ENCODE measurements at regions not wholly inside any gene's neighbourhood (a gene's known extent, or its start where the extent isn't known, plus 50 kb on each side); places are given as distances from the start of the nearest gene placed in this dataset.

DNA sequence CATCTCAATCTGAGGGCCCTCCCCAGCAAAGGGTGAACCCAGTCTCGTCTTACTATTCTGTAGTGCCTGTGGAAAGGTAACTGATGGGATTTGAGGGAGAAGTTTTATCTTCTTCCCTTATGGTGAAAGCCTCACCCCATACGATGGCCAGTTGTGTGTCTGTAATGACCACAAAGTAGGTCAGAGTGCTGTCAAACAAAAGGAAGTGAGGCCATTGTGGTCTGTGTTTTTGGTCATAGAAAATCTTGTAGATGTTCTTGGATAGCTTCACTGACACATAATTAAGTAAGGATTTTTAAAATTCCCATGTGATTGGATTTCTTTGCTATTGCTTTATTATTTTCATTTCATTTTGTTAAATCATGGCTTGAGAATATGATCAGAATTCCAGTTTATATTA lies 505.1 kb upstream of the KLF4 start:
- Mint-ChIP-seq H3K36me3 (ENCODE audit: insufficient read depth) (no peaks in the 10 kb centered on the region), H3K4me1 (no peaks in the 10 kb centered on the region), H3K27ac (ENCODE audit: low read depth) (no peak overlapping the region), H3K27me3 (no peaks in the 10 kb centered on the region), H3K9me3 (peaks cover 4% of the 10 kb centered on the region), H3K4me3 (no peak overlapping the region)
- ATAC-seq (replicated peaks; ENCODE audit: extremely low read depth, poor library complexity, severe bottlenecking): no peak
- DNase-seq (ENCODE audit: low spot score in 2 of 2): no peak

- ATAC-seq (replicated peaks; ENCODE audit: extremely low read depth, poor library complexity, severe bottlenecking): no peak
- Mint-ChIP-seq H3K36me3 (ENCODE audit: insufficient read depth) (peaks cover 3% of the 10 kb centered on the region), H3K4me1 (no peaks in the 10 kb centered on the region), H3K9me3 (peaks cover 4% of the 10 kb centered on the region), H3K27me3 (no peaks in the 10 kb centered on the region), H3K27ac (ENCODE audit: low read depth) (no peak overlapping the region), H3K4me3 (no peak overlapping the region)
- DNase-seq (ENCODE audit: low spot score in 2 of 2): no peak
Measured at GRCh38 chr9:107992271-107992670, 502.7 kb upstream of the KLF4 start.

DNA sequence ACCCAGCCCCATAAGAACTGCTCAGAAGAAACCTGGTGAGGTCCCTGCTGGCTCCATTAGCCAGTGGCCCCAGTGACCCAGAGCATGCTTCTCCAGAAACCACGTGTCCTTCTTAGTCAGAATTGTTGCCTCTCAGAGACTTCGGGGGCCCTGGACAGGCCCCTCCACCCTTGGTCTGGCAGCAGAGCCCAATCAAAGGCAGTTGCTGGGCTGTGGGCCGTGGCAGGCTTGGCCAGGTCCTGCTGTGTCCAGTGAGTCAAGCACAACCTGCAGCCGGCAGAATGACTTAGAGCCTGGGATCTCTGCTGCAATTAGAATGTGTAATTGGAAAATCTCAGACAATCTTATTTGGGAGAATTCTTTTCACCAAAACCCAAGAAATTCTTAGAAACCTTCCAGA lies 502.0 kb upstream of the KLF4 start:
- Mint-ChIP-seq H3K4me1 (no peaks in the 10 kb centered on the region), H3K9me3 (peaks cover 4% of the 10 kb centered on the region), H3K27ac (ENCODE audit: low read depth) (no peak overlapping the region), H3K36me3 (ENCODE audit: insufficient read depth) (peaks cover 3% of the 10 kb centered on the region), H3K4me3 (no peak overlapping the region), H3K27me3 (no peaks in the 10 kb centered on the region)
- DNase-seq (ENCODE audit: low spot score in 2 of 2) (no peak), ATAC-seq (replicated peaks; ENCODE audit: extremely low read depth, poor library complexity, severe bottlenecking) (no peak)

- no peaks in the 10 kb centered on the region for H3K27me3 Mint-ChIP-seq
- no peaks in the 10 kb centered on the region for H3K4me1 Mint-ChIP-seq
- DNase-seq (ENCODE audit: low spot score in 2 of 2) (no peak), ATAC-seq (replicated peaks; ENCODE audit: extremely low read depth, poor library complexity, severe bottlenecking) (no peak)
- H3K27ac Mint-ChIP-seq (ENCODE audit: low read depth): no peak overlapping the region
- no peak overlapping the region for H3K4me3 Mint-ChIP-seq
- H3K9me3 Mint-ChIP-seq: peaks cover 6% of the 10 kb centered on the region
- peaks cover 3% of the 10 kb centered on the region for H3K36me3 Mint-ChIP-seq (ENCODE audit: insufficient read depth)
Measured at GRCh38 chr9:107989544-107989943, 500.0 kb upstream of the KLF4 start.

GRCh38 chr9:107989099-107989498 lies 499.5 kb upstream of the KLF4 start:
- DNase-seq (ENCODE audit: low spot score in 2 of 2): no peak
- H3K9me3 Mint-ChIP-seq: peaks cover 7% of the 10 kb centered on the region
- peaks cover 3% of the 10 kb centered on the region for H3K36me3 Mint-ChIP-seq (ENCODE audit: insufficient read depth)
- no peak for ATAC-seq (replicated peaks; ENCODE audit: extremely low read depth, poor library complexity, severe bottlenecking)
- no peaks in the 10 kb centered on the region for H3K27me3 Mint-ChIP-seq
- no peaks in the 10 kb centered on the region for H3K4me1 Mint-ChIP-seq
- no peak overlapping the region for H3K27ac Mint-ChIP-seq (ENCODE audit: low read depth)
- no peak overlapping the region for H3K4me3 Mint-ChIP-seq

GRCh38 chr9:107984956-107985355 lies 495.4 kb upstream of the KLF4 start:
- peaks cover 7% of the 10 kb centered on the region for H3K9me3 Mint-ChIP-seq
- no peaks in the 10 kb centered on the region for H3K27me3 Mint-ChIP-seq
- H3K36me3 Mint-ChIP-seq (ENCODE audit: insufficient read depth): peaks cover 3% of the 10 kb centered on the region
- DNase-seq (ENCODE audit: low spot score in 2 of 2): no peak
- no peak overlapping the region for H3K27ac Mint-ChIP-seq (ENCODE audit: low read depth)
- no peak overlapping the region for H3K4me3 Mint-ChIP-seq
- no peaks in the 10 kb centered on the region for H3K4me1 Mint-ChIP-seq
- ATAC-seq (replicated peaks; ENCODE audit: extremely low read depth, poor library complexity, severe bottlenecking): no peak

DNA sequence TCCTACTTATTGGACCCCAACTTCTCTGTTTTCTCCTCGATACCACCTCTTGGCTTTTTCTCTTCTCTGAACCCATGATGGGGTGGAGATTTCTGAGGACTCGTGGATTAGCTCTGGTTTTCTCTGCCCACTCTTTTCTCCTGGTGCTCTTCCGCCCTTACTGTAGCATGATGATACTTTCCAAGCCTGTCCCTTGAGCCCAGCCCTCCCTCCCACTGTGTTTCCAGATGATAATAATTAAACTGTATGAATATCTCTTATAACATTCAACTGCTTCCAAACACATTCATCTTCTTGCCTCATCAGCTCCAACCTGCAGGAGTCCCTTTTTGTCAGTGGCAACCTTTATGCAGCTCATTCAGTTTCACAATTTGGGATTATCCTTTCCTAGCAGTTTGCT lies 494.2 kb upstream of the KLF4 start:
- Mint-ChIP-seq H3K27me3 (no peaks in the 10 kb centered on the region), H3K27ac (ENCODE audit: low read depth) (no peak overlapping the region), H3K9me3 (peaks cover 7% of the 10 kb centered on the region), H3K4me3 (no peak overlapping the region), H3K4me1 (no peaks in the 10 kb centered on the region), H3K36me3 (ENCODE audit: insufficient read depth) (peaks cover 3% of the 10 kb centered on the region)
- no peak for DNase-seq (ENCODE audit: low spot score in 2 of 2)
- no peak for ATAC-seq (replicated peaks; ENCODE audit: extremely low read depth, poor library complexity, severe bottlenecking)

- no peak overlapping the region for H3K27ac Mint-ChIP-seq (ENCODE audit: low read depth)
- no peaks in the 10 kb centered on the region for H3K4me1 Mint-ChIP-seq
- peaks cover 7% of the 10 kb centered on the region for H3K9me3 Mint-ChIP-seq
- DNase-seq (ENCODE audit: low spot score in 2 of 2) (no peak), ATAC-seq (replicated peaks; ENCODE audit: extremely low read depth, poor library complexity, severe bottlenecking) (no peak)
- no peak overlapping the region for H3K4me3 Mint-ChIP-seq
- H3K27me3 Mint-ChIP-seq: no peaks in the 10 kb centered on the region
- peaks cover 3% of the 10 kb centered on the region for H3K36me3 Mint-ChIP-seq (ENCODE audit: insufficient read depth)
Measured at GRCh38 chr9:107983181-107983603, 493.6 kb upstream of the KLF4 start.

- H3K27me3 Mint-ChIP-seq: no peaks in the 10 kb centered on the region
- no peak overlapping the region for H3K4me3 Mint-ChIP-seq
- no peaks in the 10 kb centered on the region for H3K36me3 Mint-ChIP-seq (ENCODE audit: insufficient read depth)
- H3K4me1 Mint-ChIP-seq: no peaks in the 10 kb centered on the region
- no peak overlapping the region for H3K27ac Mint-ChIP-seq (ENCODE audit: low read depth)
- peaks cover 7% of the 10 kb centered on the region for H3K9me3 Mint-ChIP-seq
- DNase-seq (ENCODE audit: low spot score in 2 of 2): no peak
- no peak for ATAC-seq (replicated peaks; ENCODE audit: extremely low read depth, poor library complexity, severe bottlenecking)
Measured at GRCh38 chr9:107982745-107983144, 493.2 kb upstream of the KLF4 start.

DNA sequence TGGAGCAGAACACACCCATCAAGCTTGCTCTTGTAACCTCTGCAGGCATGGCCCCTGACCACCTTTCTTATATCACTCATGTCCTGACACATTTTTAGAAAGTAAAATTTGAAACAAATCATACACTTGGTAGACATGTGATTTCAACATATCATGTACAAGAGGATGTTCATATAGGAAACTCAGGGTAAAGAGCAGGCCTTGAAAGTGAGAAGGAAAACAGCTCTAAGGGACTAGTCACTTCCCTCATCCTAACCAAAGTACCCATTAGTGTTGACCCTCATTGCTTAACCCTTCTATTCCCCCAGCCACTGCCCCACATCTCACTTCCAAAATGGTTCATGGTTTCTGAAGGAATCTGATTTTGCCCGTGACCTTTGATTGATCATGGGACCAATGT lies 492.4 kb upstream of the KLF4 start:
- no peak overlapping the region for H3K27ac Mint-ChIP-seq (ENCODE audit: low read depth)
- no peaks in the 10 kb centered on the region for H3K36me3 Mint-ChIP-seq (ENCODE audit: insufficient read depth)
- no peaks in the 10 kb centered on the region for H3K27me3 Mint-ChIP-seq
- ATAC-seq (replicated peaks; ENCODE audit: extremely low read depth, poor library complexity, severe bottlenecking) (no peak), DNase-seq (ENCODE audit: low spot score in 2 of 2) (no peak)
- no peaks in the 10 kb centered on the region for H3K4me1 Mint-ChIP-seq
- H3K9me3 Mint-ChIP-seq: peaks cover 7% of the 10 kb centered on the region
- H3K4me3 Mint-ChIP-seq: no peak overlapping the region

GRCh38 chr9:107980984-107981383 lies 491.4 kb upstream of the KLF4 start:
- Mint-ChIP-seq H3K9me3 (peaks cover 13% of the 10 kb centered on the region), H3K27me3 (no peaks in the 10 kb centered on the region), H3K27ac (ENCODE audit: low read depth) (no peak overlapping the region), H3K4me3 (no peak overlapping the region), H3K36me3 (ENCODE audit: insufficient read depth) (no peaks in the 10 kb centered on the region), H3K4me1 (no peaks in the 10 kb centered on the region)
- no peak for ATAC-seq (replicated peaks; ENCODE audit: extremely low read depth, poor library complexity, severe bottlenecking)
- DNase-seq (ENCODE audit: low spot score in 2 of 2): no peak

DNA sequence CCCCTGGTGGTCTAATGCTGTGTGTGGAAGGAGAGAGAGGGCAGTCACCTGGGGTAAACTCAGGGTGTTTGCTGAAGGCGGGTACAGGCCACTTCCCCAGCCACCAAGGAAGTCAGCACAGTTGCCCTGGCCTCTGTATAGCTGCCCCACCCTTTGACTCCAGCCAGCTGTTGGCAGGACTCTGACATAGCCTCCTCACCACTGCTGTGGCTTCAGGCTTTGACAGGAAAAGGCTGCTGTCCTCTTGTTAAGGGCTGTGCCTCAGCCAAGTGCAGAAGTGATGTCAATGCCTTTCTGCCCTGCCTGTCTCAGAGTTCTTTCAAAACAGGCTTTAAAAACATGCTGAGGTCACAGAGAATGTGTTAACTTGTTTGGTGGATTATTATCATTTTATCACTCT lies 487.2 kb upstream of the KLF4 start:
- peaks cover 19% of the 10 kb centered on the region for H3K9me3 Mint-ChIP-seq
- no peaks in the 10 kb centered on the region for H3K36me3 Mint-ChIP-seq (ENCODE audit: insufficient read depth)
- ATAC-seq (replicated peaks; ENCODE audit: extremely low read depth, poor library complexity, severe bottlenecking): no peak
- H3K4me3 Mint-ChIP-seq: no peak overlapping the region
- no peaks in the 10 kb centered on the region for H3K4me1 Mint-ChIP-seq
- no peak for DNase-seq (ENCODE audit: low spot score in 2 of 2)
- no peaks in the 10 kb centered on the region for H3K27me3 Mint-ChIP-seq
- H3K27ac Mint-ChIP-seq (ENCODE audit: low read depth): no peak overlapping the region

DNA sequence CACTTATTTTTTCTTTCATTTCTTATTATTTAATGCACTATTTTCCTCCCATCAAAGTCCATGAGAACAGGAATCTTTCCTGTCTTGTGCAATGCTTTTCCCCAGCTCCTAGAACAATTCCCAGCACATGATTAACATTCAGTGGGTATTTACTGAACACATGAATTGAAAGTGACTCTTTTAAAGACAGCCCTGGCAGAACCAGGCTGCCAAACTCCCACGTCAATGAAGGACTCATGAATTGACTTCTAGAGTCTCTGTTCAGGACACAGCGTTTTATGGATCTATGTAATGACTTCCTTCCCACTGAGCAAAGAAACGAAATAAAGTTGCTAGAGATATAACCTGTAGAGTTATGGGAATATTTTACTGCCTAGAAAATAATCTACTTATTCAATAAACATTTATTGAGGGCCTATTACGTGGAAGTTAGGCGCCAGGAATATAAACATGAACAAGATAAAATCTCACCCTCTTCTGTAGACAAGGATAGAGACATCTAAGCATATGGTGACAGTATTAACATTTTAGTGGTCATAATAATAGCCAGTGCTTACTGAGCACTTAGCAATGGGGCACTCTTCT lies 485.9 kb upstream of the KLF4 start:
- no peaks in the 10 kb centered on the region for H3K4me1 Mint-ChIP-seq
- no peaks in the 10 kb centered on the region for H3K36me3 Mint-ChIP-seq (ENCODE audit: insufficient read depth)
- no peak overlapping the region for H3K4me3 Mint-ChIP-seq
- no peak for DNase-seq (ENCODE audit: low spot score in 2 of 2)
- no peak overlapping the region for H3K27ac Mint-ChIP-seq (ENCODE audit: low read depth)
- no peak for ATAC-seq (replicated peaks; ENCODE audit: extremely low read depth, poor library complexity, severe bottlenecking)
- H3K9me3 Mint-ChIP-seq: peaks cover 19% of the 10 kb centered on the region
- no peaks in the 10 kb centered on the region for H3K27me3 Mint-ChIP-seq

DNA sequence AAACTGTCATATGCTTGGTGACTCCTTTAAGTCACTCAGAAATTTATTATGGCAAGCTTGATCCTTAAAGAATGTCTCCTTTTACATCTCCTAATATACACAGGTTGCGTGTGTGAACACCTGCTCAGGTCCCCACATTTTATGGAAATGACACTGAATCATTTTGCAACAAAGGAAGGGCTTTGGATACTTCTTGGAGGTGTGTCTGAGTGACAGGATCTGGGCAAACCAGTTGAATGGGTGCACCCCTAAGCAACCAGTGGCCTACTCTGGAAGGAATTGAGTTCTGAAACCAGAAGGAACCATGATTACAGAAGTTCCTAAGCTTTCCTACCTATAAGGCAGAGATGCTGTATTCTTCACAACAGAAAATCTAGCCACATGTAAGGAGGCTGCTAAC lies 483.9 kb upstream of the KLF4 start:
- no peaks in the 10 kb centered on the region for H3K4me1 Mint-ChIP-seq
- H3K9me3 Mint-ChIP-seq: peaks cover 19% of the 10 kb centered on the region
- DNase-seq (ENCODE audit: low spot score in 2 of 2) (no peak), ATAC-seq (replicated peaks; ENCODE audit: extremely low read depth, poor library complexity, severe bottlenecking) (no peak)
- no peak overlapping the region for H3K27ac Mint-ChIP-seq (ENCODE audit: low read depth)
- no peak overlapping the region for H3K4me3 Mint-ChIP-seq
- H3K36me3 Mint-ChIP-seq (ENCODE audit: insufficient read depth): no peaks in the 10 kb centered on the region
- no peaks in the 10 kb centered on the region for H3K27me3 Mint-ChIP-seq

Data from central memory CD8-positive, alpha-beta T cell (primary cell).